OCI-LY7 (cell line): ENCODE measurements at regions not wholly inside any gene's neighbourhood (a gene's known extent, or its start where the extent isn't known, plus 50 kb on each side); places are given as distances from the start of the nearest gene placed in this dataset.

ENCODE experiments used
- BruUV-seq: library from RNA; stranded (reverse); fragments of 400-500 nt; replicated peaks from 2 replicates; lab custom pipeline; 2021; lab: Mats Ljungman, UMichigan
- CTCF ChIA-PET: fragments of 300-600 bp; sonication (Branson Sonifier 250); formaldehyde crosslinking; loops from one replicate; lab custom pipeline; 2022; ENCODE audit warnings: antibody characterized with exemption; ENCODE audit not compliant: unreplicated experiment; lab: Charles Lee
- POLR2A ChIA-PET: fragments of 300-600 bp; sonication (Branson Sonifier 250); formaldehyde crosslinking; loops from one replicate; lab custom pipeline; 2022; ENCODE audit warnings: antibody characterized with exemption; lab: Charles Lee
- DNase-seq: peaks from one replicate; pipeline ENCODE4 v3.0.0-alpha.2; 2015; ENCODE audit warnings: low spot score
- H2AFZ ChIP-seq: fragments of 200-600 bp; sonication (generic), shearing (Covaris generic); 2 replicates; pipeline ENCODE4 v1.6.1; 2014; ENCODE audit warnings: mild to moderate bottlenecking, antibody characterized with exemption, low read length, moderate library complexity
- H3K27ac ChIP-seq: fragments of 200-600 bp; sonication (generic); 2 replicates; pipeline ENCODE4 v1.5.1; 2014; ENCODE audit warnings: mixed run types, low read depth, mild to moderate bottlenecking, moderate library complexity, low read length, inconsistent platforms; ENCODE audit not compliant: poor library complexity, severe bottlenecking
- H3K36me3 ChIP-seq: fragments of 200-600 bp; sonication (generic); 2 replicates; pipeline ENCODE4 v1.6.1; 2014; ENCODE audit warnings: mild to moderate bottlenecking, antibody characterized with exemption, low read length, moderate library complexity, mixed read lengths; ENCODE audit not compliant: insufficient read depth
- H3K4me1 ChIP-seq: fragments of 200-600 bp; sonication (generic); 2 replicates; pipeline ENCODE4 v1.5.1; 2014; ENCODE audit warnings: mild to moderate bottlenecking, low read length; ENCODE audit not compliant: insufficient read depth, poor library complexity, severe bottlenecking
- H3K4me2 ChIP-seq: fragments of 200-600 bp; sonication (generic); 2 replicates; pipeline ENCODE4 v1.6.1; 2014; ENCODE audit warnings: mild to moderate bottlenecking, low read length
- H3K4me3 ChIP-seq: fragments of 200-600 bp; sonication (generic); 2 replicates; pipeline ENCODE4 v1.5.1; 2014; ENCODE audit warnings: mild to moderate bottlenecking, low read depth, low read length; ENCODE audit not compliant: poor library complexity, severe bottlenecking
- H3K79me2 ChIP-seq: fragments of 200-600 bp; sonication (generic); 2 replicates; pipeline ENCODE4 v1.6.1; 2016; ENCODE audit warnings: low read depth, mild to moderate bottlenecking, low read length, moderate library complexity, mixed read lengths; ENCODE audit not compliant: insufficient read depth
- H3K9me2 ChIP-seq: fragments of 200-600 bp; sonication (generic); 2 replicates; pipeline ENCODE4 v1.6.1; 2016; ENCODE audit warnings: mild to moderate bottlenecking, low read length, mixed read lengths; ENCODE audit not compliant: insufficient read depth
- H3K9me3 ChIP-seq: fragments of 200-600 bp; sonication (generic); 2 replicates; pipeline ENCODE4 v1.6.1; 2014; ENCODE audit warnings: mild to moderate bottlenecking, mixed run types, low read length, mixed read lengths
- H4K20me1 ChIP-seq: fragments of 200-600 bp; sonication (generic); 2 replicates; pipeline ENCODE4 v1.6.1; 2014; ENCODE audit warnings: mild to moderate bottlenecking, antibody characterized with exemption, low read length, moderate library complexity, mixed read lengths; ENCODE audit not compliant: insufficient read depth
- EZH2phosphoT487 ChIP-seq: fragments of 200-600 bp; sonication (generic); IDR thresholded peaks from 2 replicates; pipeline ENCODE4 v1.6.1; 2018; ENCODE audit warnings: low read depth, borderline replicate concordance, mild to moderate bottlenecking, mixed run types, antibody characterized with exemption, low read length, moderate library complexity, mixed read lengths
- intact Hi-C: fragments of 100-400 bp; cut with micrococcal nuclease; formaldehyde crosslinking; loops from one replicate; pipeline ENCODE4 v1.10.0; 2022; ENCODE audit not compliant: unreplicated experiment
- TF ChIP-seq, protein P1 (sequence below): fragments of 200-600 bp; sonication (generic); conservative IDR thresholded peaks from 2 replicates; pipeline ENCODE4 v1.5.1; 2014; ENCODE audit warnings: mild to moderate bottlenecking, antibody characterized with exemption, low read length, moderate library complexity, mixed read lengths

GRCh38 chr3:94394885-94395284, 332.0 kb downstream of the NSUN3 start:
- Histone ChIP-seq H3K4me1 (no peaks in the 10 kb centered on the region), H3K9me3 (no peaks in the 10 kb centered on the region), H4K20me1 (no peaks in the 10 kb centered on the region), H3K4me2 (no peak overlapping the region), H3K4me3 (no peak overlapping the region), H3K36me3 (no peaks in the 10 kb centered on the region), H3K79me2 (no peaks in the 10 kb centered on the region), H2AFZ (no peak overlapping the region), H3K27ac (no peak overlapping the region), H3K9me2 (no peaks in the 10 kb centered on the region)
- CTCF ChIA-PET = no interaction called here
- no peak for TF ChIP-seq EZH2phosphoT487
- TF ChIP-seq, protein P1, sequence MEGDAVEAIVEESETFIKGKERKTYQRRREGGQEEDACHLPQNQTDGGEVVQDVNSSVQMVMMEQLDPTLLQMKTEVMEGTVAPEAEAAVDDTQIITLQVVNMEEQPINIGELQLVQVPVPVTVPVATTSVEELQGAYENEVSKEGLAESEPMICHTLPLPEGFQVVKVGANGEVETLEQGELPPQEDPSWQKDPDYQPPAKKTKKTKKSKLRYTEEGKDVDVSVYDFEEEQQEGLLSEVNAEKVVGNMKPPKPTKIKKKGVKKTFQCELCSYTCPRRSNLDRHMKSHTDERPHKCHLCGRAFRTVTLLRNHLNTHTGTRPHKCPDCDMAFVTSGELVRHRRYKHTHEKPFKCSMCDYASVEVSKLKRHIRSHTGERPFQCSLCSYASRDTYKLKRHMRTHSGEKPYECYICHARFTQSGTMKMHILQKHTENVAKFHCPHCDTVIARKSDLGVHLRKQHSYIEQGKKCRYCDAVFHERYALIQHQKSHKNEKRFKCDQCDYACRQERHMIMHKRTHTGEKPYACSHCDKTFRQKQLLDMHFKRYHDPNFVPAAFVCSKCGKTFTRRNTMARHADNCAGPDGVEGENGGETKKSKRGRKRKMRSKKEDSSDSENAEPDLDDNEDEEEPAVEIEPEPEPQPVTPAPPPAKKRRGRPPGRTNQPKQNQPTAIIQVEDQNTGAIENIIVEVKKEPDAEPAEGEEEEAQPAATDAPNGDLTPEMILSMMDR = no peak
- POLR2A ChIA-PET = no interaction called here
- BruUV-seq = no TSS peak
- intact Hi-C loops = no loop called here
- no peak for DNase-seq

DNA sequence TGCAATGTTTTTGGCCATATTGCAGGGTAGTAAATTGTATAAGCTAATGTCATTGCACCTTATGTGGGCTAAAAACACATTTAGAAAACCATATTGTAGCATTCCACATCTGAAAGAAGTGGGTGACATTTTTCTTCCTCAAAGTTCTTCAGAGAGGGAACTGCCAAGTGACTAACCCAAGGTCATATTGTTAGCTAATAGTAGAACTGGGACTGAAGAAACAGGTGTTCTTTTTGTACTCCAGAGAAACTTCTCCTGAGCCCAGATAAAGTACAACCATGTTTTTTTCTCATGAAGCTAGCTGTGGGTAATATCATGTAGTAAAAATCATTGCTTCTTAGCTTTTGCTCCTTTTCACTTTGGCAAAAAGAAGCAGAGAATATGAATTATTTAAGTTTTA, 333.0 kb downstream of the NSUN3 start:
- Histone ChIP-seq H3K4me1 (no peaks in the 10 kb centered on the region), H3K36me3 (no peaks in the 10 kb centered on the region), H3K79me2 (no peaks in the 10 kb centered on the region), H3K9me2 (no peaks in the 10 kb centered on the region), H3K4me2 (no peak overlapping the region), H4K20me1 (no peaks in the 10 kb centered on the region), H3K9me3 (no peaks in the 10 kb centered on the region), H3K27ac (no peak overlapping the region), H2AFZ (no peak overlapping the region), H3K4me3 (no peak overlapping the region)
- ChIA-PET POLR2A (no interaction called here), CTCF (no interaction called here)
- no peak for TF ChIP-seq EZH2phosphoT487
- TF ChIP-seq, protein P1 = no peak
- intact Hi-C loops = no loop called here
- no TSS peak for BruUV-seq
- no peak for DNase-seq

DNA sequence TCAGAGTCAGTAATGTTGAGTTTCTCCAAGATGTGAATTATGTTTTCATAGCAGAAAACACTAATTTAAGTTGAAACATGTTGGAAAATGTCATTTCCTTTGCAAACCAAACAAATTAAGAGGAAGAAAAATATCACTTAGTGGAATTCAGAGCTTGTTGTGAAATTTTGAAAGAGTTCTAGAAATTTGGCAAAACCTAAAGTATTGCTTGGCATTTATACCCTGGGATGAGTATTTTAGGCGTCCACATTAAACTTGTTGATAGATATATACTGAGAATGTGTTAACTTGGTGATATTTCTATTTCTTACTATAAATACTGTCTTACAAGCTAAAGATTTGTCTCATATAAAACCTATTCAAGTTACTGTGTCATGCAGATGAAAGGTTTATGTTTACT, 335.2 kb downstream of the NSUN3 start:
- no peaks in the 10 kb centered on the region for H3K9me3 ChIP-seq
- intact Hi-C loops = no loop called here
- BruUV-seq = no TSS peak
- CTCF ChIA-PET = no interaction called here
- TF ChIP-seq, protein P1 = no peak
- TF ChIP-seq EZH2phosphoT487 = no peak
- no peak overlapping the region for H3K27ac ChIP-seq
- H4K20me1 ChIP-seq = no peaks in the 10 kb centered on the region
- H3K4me3 ChIP-seq = no peak overlapping the region
- POLR2A ChIA-PET = no interaction called here
- H2AFZ ChIP-seq = no peak overlapping the region
- H3K36me3 ChIP-seq = no peaks in the 10 kb centered on the region
- DNase-seq = no peak
- H3K9me2 ChIP-seq = no peaks in the 10 kb centered on the region
- H3K4me1 ChIP-seq = no peaks in the 10 kb centered on the region
- no peaks in the 10 kb centered on the region for H3K79me2 ChIP-seq
- no peak overlapping the region for H3K4me2 ChIP-seq
